ENCODE measurements at regions not wholly inside any gene's neighbourhood (a gene's known extent, or its start where the extent isn't known, plus 50 kb on each side); places are given as distances from the start of the nearest gene placed in this dataset.
A peak's percentile ranks its signal among the peaks of the same experiment; 100 is the strongest.

DNA sequence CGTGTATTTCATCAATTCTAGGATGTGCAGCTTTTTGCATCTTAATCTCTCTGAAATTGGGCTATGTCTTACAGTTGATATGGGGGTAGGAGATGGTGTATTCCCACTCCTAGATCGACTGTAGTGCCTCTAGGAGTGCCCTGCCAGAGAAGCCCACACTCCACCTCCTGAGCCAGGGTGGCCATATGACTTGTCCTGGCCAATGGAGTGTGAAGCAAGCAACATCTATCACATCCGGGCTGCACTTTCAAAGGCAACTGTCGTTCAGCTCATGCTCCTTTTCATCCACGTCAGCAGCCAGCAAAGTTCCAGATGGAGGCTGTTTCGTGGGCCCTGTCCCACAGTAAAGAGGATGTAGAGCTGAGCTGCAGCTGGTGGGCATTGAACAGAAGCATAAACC, 149.4 kb upstream of the SLC1A4 start:
- DNase-seq (no peak), ATAC-seq (no peak)
- intact Hi-C loops (cut with DNase I, micrococcal nuclease) = no loop called here

- no peak for DNase-seq
- no peak for ATAC-seq
- intact Hi-C loops (cut with DNase I, micrococcal nuclease) = no loop called here
These were observed 148.7 kb upstream of the SLC1A4 start for GRCh38 chr2:64840426-64840881.

DNA sequence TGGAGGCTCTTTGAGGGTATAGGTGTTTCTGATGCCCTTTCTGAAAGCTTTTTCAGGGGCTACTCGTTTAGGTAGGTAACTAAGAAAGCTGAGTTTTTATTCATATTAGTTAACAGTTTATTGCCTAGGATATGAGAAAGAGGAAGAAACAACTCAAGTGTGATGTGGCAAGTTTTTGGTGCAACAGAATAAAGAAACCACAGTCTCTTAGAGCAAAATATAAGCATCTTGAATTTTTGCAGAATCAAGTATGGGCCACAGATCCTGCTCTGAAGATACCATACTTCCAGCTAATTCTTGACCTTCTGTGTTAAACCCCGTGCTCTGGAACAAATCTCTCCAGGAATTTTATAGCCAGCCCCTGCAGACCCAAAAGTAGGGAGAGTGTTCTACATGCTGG, 147.7 kb upstream of the SLC1A4 start:
- intact Hi-C loops (cut with DNase I, micrococcal nuclease) = no loop called here
- ATAC-seq = no peak
- DNase-seq = no peak

- no peak for ATAC-seq
- intact Hi-C loops (cut with DNase I, micrococcal nuclease) = no loop called here
- DNase-seq = no peak
These were observed 147.2 kb upstream of the SLC1A4 start for GRCh38 chr2:64842030-64842429.

GRCh38 chr2:64844087-64844486, 145.1 kb upstream of the SLC1A4 start:
- ATAC-seq (no peak), DNase-seq (no peak)
- intact Hi-C loops (cut with DNase I, micrococcal nuclease) = no loop called here

GRCh38 chr2:64845273-64845905, 143.8 kb upstream of the SLC1A4 start:
- no peak for DNase-seq
- intact Hi-C loops (cut with DNase I, micrococcal nuclease) = no loop called here
- no peak for ATAC-seq

DNA sequence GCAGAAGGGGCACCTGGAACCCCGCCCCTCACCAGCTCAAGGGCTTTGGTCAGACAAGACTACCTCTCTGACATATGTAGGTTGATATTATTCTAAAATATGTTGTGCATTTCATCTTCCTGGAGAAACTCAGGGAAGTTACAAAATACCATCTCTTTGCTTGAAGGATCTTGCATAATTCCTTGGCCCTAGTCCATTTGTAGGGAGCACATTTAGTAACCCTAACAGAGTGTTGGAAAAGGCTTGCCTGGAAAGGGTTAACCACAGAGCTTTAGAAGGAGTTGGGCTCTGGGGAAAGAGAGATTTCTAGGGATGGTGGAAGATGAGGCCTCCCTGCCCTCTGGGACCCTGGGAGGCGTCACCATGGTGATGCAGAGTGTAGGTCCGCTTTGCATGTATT, 143.0 kb upstream of the SLC1A4 start:
- intact Hi-C loops (cut with DNase I, micrococcal nuclease) = no loop called here
- ATAC-seq = no peak
- no peak for DNase-seq

- DNase-seq = no peak
- no peak for ATAC-seq
- intact Hi-C loops (cut with DNase I, micrococcal nuclease) = no loop called here
These were observed 141.3 kb upstream of the SLC1A4 start for GRCh38 chr2:64847930-64848329.

DNA sequence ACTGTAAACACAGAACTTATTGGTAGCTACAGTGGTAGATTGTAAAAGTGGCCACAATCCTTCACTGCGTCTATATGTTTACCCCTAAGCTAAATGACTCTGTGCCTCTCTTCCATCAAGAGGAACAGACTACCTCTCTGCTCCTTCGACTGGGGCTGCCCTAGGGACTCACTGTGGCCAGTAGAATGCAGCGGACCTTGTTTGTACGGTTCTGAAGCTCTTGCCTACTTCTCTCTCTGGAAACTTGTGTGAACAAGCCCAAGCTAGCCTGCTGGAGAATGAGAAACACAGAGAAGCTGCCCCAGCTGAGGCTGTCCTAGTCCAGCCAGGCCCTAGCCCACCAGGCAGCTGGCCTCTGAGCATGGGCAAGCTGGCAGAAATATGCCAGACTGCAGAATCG, 140.8 kb upstream of the SLC1A4 start:
- intact Hi-C loops (cut with DNase I, micrococcal nuclease) = no loop called here
- no peak for DNase-seq

DNA sequence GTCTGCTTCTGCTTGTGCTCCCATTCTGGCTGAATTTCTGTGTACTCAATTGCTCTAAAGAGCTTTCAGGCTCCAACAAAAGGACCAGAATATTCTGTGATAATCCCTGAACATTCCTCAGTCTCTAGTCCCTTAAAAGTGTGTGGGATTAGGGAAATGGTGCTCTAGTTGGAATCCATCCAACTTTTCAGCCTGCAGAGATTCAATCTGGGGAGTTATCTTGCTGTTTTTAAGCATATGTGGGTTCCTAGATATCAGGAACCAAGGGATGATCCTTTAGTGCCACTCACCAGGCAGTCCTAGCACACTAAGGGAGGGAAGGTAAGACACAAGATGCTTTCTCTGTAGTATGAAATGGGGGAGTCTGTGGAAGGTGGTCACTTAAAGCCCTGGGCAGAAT, 140.3 kb upstream of the SLC1A4 start:
- ATAC-seq (no peak), DNase-seq (no peak)
- intact Hi-C loops (cut with DNase I, micrococcal nuclease) = no loop called here

More for the DNA sequence above, 140.8 kb upstream of the SLC1A4 start:
- ATAC-seq = no peak

DNA sequence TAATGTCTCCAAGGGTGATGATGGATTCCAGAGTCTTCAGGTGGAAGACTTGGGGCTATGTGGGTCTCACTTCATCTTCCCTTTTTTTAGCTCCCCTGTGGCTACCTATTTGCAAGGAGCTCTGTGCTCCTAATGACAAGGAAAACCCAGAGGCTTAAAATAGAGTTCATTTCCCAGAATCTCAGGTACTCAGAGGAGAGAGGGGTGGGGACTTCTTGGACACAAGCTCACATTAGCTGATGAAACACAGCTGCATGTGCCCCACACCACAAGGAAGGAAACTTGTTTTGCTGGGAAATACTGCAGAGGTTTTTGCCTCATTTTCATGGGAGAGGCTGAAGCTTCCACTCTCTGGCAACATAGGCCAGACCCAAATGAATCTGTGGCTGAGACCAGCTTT, 138.6 kb upstream of the SLC1A4 start:
- no peak for ATAC-seq
- intact Hi-C loops (cut with DNase I, micrococcal nuclease) = no loop called here
- no peak for DNase-seq

DNA sequence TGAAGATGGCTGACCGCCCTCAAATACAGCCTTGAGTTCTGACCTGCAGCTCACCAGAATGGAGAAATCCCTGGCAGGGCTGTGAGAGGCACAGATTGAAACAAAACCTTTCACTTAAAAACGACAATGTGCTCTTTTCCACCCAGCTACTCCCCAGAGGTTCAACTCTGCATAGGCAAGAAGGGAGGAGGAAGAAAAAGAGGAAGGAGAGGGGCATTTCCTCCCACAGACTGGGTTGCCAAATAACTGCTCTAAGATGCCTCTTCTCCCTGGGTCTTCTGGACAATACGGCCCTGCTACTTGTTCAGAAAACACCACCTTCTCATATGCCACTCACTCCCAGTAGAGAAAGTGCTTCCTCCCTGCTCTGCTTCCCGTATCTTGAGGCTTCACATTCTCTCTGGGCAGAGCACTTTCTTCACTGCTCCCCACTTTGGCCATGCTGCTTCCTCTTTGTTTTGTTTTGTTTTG, 136.4 kb upstream of the SLC1A4 start:
- no peak for DNase-seq
- intact Hi-C loops (cut with DNase I, micrococcal nuclease) = no loop called here
- ATAC-seq = no peak

- intact Hi-C loops (cut with DNase I, micrococcal nuclease) = no loop called here
- DNase-seq = no peak
These were observed 135.9 kb upstream of the SLC1A4 start for GRCh38 chr2:64853306-64853705.

DNA sequence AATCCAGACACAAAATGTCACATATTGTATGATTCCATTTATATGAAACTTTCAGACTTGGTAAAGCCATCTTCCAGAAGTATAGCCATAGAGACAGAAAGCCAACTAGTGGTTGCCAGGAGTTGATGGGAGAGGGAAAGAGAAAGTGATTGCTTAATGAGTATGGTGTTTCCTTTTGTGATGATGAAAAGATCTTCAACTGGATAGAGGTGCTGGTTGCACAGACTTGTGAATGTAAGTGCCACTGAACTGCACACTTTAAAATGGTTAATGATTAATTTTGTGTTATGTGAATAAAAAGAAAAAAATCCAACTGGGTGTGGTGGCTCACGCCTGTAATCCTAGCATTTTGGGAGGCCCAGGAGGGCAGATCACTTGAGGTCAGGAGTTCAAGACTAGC, 135.3 kb upstream of the SLC1A4 start:
- ATAC-seq (peak; percentile 86), DNase-seq (no peak)
- intact Hi-C loops (cut with DNase I, micrococcal nuclease) = no loop called here

More at GRCh38 chr2:64853306-64853705, 135.9 kb upstream of the SLC1A4 start:
- no peak for ATAC-seq

- no peak for ATAC-seq
- DNase-seq = peak in 1 of 2 donors; percentile 45
- intact Hi-C loops (cut with DNase I, micrococcal nuclease) = loop anchor here in 1 of 2 donors (5.0 kb wide), 1 partner anchor 83 kb away; no protein-coding TSS in a partner anchor
These were observed 134.4 kb upstream of the SLC1A4 start for GRCh38 chr2:64854773-64855237.

DNA sequence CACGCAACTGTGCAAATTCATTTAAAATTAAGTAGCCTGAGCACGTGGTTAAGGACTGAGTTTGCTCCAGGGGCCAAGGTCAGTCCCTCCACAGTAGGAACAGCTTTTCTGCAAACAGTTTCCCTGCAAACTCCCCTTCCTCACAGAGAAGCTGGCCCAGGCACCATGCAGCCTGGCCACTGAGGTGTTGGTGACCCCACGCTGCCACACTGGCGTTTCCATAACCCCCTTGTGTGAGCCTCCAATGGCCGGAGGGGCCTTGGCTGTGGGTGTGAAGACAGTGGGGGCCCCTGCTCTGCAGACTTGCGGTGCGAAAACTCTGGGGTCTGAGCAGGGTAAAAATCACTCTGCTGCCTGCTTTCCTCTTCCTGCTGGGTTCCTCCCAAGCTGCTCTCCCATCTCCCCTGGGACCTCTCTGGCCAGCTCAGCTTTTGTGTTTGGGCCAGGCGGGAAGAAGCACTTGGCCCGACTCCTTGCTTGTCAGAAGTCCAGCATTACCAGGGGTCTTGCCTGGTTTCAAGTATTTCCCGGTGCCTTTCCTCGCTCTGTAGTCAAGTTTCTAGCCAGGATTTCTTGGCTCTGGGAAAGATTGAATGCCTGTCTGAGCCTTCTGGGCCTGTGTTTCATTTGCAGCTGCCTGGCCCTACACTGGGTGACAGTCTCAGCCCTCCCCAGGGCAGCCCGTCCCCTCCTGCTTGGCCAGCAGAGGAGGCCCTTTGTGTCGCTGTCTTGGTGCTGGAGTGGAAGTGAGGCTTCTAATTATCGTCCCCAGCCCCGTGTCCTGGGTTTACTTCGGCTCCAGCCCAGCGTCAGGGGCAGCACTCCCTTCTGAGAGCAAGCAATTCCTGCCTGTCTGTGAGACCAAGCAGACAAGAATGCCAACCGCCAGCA, 131.4 kb upstream of the SLC1A4 start:
- ATAC-seq = no peak
- DNase-seq = no peak
- intact Hi-C loops (cut with DNase I, micrococcal nuclease) = loop anchor here in 1 of 2 donors (5.0 kb wide), 1 partner anchor 86 kb away; no protein-coding TSS in a partner anchor

GRCh38 chr2:64858541-64859311, 130.5 kb upstream of the SLC1A4 start:
- ATAC-seq (no peak), DNase-seq (peak in 1 of 2 donors; percentile 28)
- intact Hi-C loops (cut with DNase I, micrococcal nuclease) = loop anchor here in 1 of 2 donors (5.0 kb wide), 1 partner anchor 86 kb away; no protein-coding TSS in a partner anchor

DNA sequence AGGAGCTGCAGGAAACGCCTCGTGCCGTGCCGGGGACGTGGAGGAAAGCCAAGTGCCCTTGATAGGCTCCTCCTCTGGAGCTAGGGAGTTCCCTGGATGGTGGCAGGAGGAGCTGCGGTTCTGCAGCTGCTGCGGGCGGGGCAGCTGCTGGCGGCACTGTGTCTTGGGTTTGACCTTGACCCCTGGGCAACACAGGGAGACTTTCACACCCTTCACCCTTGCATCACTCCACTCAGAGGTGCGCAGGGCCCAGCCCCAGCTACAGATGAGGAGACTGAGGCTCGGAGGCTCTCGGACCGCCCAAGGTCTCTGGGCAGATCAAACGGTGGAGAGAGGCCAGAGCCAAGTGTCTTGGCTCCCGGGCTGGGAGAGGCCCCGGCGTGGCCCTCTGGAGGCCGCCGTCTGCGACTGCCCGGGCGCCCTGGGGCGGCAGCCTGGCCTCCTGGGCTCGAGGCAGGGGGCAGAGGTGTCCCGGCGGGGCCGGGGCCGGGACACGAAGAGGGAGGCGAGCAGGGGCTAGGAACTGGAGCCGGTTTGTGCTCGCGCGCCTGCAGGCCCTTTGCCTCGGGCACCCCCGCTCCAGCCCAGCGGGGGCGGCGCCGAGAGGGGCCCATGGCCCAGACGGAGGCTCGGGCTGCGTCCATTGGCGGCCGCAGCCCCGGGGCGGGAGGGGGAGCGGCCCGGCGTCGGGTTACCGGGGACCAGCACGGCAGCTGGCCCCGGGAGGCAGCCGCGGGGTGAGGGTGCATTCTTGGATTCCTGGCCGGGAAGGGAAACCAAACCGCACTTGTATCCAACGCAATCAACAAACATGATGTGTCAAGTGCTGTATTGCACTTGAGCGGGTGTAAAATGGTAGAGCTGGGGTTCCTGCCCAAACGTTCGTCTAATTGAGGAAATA, 129.6 kb upstream of the SLC1A4 start:
- DNase-seq (peak; percentile 93 to 97), ATAC-seq (peak; percentile 93)
- intact Hi-C loops (cut with DNase I, micrococcal nuclease) = loop anchor here (5.0 to 10.0 kb wide), 4 partner anchors 87 to 335 kb away; partner anchors contain the start of genes AFTPH (in 1 of the 2) and SERTAD2 (in 1 of the 2)
